ENCODE measurements at regions not wholly inside any gene's neighbourhood (a gene's known extent, or its start where the extent isn't known, plus 50 kb on each side); places are given as distances from the start of the nearest gene placed in this dataset.

GRCh38 chr13:63942372-63942771 lies 2526.7 kb upstream of the PCDH20 start:
- TF ChIP-seq CTCF (IDR thresholded peaks at IDR 0.05; ENCODE audit: low read depth, low read length, poor library complexity, severe bottlenecking): no peak
- no peak for TF ChIP-seq EZH2phosphoT487 (IDR thresholded peaks at IDR 0.05; ENCODE audit: borderline replicate concordance, low read length)
